ENCODE measurements at regions not wholly inside any gene's neighbourhood (a gene's known extent, or its start where the extent isn't known, plus 50 kb on each side); places are given as distances from the start of the nearest gene placed in this dataset.

- DNase-seq (ENCODE audit: low spot score) (no peak), ATAC-seq (no peak)
- Mint-ChIP-seq H3K27ac (no peak overlapping the region), H3K36me3 (ENCODE audit: low read depth) (no peaks in the 10 kb centered on the region), H3K4me1 (peaks cover 14% of the 10 kb centered on the region), H3K4me3 (no peak overlapping the region), H3K9me3 (no peaks in the 10 kb centered on the region), H3K27me3 (ENCODE audit: insufficient read depth, low read depth, poor library complexity) (peaks cover 3% of the 10 kb centered on the region)
- Histone ChIP-seq H3K27ac (ENCODE audit: low read depth) (no peak overlapping the region), H3K4me2 (no peak overlapping the region), H3K79me2 (replicated peaks; ENCODE audit: insufficient read depth) (no peaks in the 10 kb centered on the region), H2AFZ (no peak overlapping the region), H3K36me3 (ENCODE audit: insufficient read depth) (no peaks in the 10 kb centered on the region), H3K27me3 (ENCODE audit: insufficient read depth) (no peaks in the 10 kb centered on the region), H3K4me3 (no peak overlapping the region), H3F3A (replicated peaks; ENCODE audit: low read depth) (no peaks in the 10 kb centered on the region), H4K20me1 (replicated peaks; ENCODE audit: insufficient read depth) (no peaks in the 10 kb centered on the region), H3K9me2 (ENCODE audit: insufficient read depth) (0 out of 2 replicates have a peak, but pooled peaks cover 3% of the 10 kb centered on the region), H3K4me1 (ENCODE audit: insufficient read depth) (0 out of 2 replicates have a peak, but pooled peaks cover 3% of the 10 kb centered on the region)
- TF ChIP-seq CTCF (conservative IDR thresholded peaks at IDR 0.05; ENCODE audit: low read depth in 2 of 2) (no peak), EZH2 (IDR thresholded peaks at IDR 0.05; ENCODE audit: low read depth, unreplicated experiment) (no peak), EZH2phosphoT487 (IDR thresholded peaks at IDR 0.05; ENCODE audit: unreplicated experiment) (no peak), POLR2AphosphoS5 (IDR thresholded peaks at IDR 0.05; ENCODE audit: low read depth) (no peak), STAT1 (IDR thresholded peaks at IDR 0.05; ENCODE audit: unreplicated experiment) (no peak)
Measured at GRCh38 chr6:109305028-109305427, 77.2 kb downstream of the CD164 start.

DNA sequence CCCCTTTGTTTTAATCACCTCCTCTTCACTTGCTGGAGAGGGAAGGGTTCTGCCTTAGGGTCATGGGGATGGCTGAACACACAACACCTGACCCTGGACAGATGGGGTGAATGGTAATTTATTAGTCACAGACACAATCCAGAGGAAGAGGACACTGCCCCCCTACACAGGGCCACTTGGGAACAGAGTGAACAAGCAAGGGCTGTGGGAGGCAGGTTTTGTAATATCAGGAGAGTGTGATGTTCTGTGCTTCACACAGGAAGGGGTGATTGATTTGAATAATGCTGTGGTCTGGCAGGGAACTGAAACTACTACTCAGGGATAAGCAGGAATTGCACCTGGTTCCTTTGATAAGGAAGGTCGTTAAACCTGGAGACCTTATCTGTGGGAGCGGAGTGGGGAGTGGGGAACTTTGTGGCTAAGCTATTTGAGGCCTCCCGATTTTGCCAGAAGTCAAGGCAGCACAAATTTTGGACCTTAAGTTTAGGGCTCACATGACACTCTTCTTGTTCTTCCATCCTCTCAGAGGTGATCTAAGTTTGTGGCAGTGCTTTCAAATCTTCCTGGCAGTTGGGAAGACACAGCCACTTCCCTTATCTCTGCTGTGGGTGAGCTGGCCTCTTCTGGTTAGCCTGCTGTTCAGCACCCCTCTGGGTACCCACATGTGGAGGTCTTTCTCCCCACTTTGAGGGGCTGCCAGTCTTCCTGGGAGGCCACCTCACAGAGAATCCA is 77.8 kb downstream of the CD164 start:
- peaks cover 3% of the 10 kb centered on the region for H3K27me3 Mint-ChIP-seq (ENCODE audit: insufficient read depth, low read depth, poor library complexity)
- H3K4me3 Mint-ChIP-seq = no peak overlapping the region
- H3K27ac Mint-ChIP-seq = no peak overlapping the region
- no peaks in the 10 kb centered on the region for H3K79me2 ChIP-seq (replicated peaks; ENCODE audit: insufficient read depth)
- no peaks in the 10 kb centered on the region for H4K20me1 ChIP-seq (replicated peaks; ENCODE audit: insufficient read depth)
- ATAC-seq = peak; percentile 35; the same call in 2 of the 3 replicates
- peaks cover 14% of the 10 kb centered on the region for H3K4me1 Mint-ChIP-seq
- H3K36me3 Mint-ChIP-seq (ENCODE audit: low read depth) = no peaks in the 10 kb centered on the region
- no peak for DNase-seq (ENCODE audit: low spot score)
- 0 out of 2 replicates have a peak, but pooled peaks cover 3% of the 10 kb centered on the region for H3K4me1 ChIP-seq (ENCODE audit: insufficient read depth)
- no peaks in the 10 kb centered on the region for H3K36me3 ChIP-seq (ENCODE audit: insufficient read depth)
- no peak overlapping the region for H3K4me3 ChIP-seq
- H3K4me2 ChIP-seq = no peak overlapping the region
- no peaks in the 10 kb centered on the region for H3K27me3 ChIP-seq (ENCODE audit: insufficient read depth)
- no peak overlapping the region; the same call in 1 of the 2 replicates for H2AFZ ChIP-seq
- 0 out of 2 replicates have a peak, but pooled peaks cover 3% of the 10 kb centered on the region for H3K9me2 ChIP-seq (ENCODE audit: insufficient read depth)
- H3K27ac ChIP-seq (ENCODE audit: low read depth) = no peak overlapping the region
- H3K9me3 Mint-ChIP-seq = no peaks in the 10 kb centered on the region
- TF ChIP-seq ZNF331 (CRISPR knock-in tag; IDR thresholded peaks at IDR 0.05; ENCODE audit: low read depth) (no peak), POLR2AphosphoS5 (IDR thresholded peaks at IDR 0.05; ENCODE audit: low read depth) (no peak)
- TF ChIP-seq, protein P1, sequence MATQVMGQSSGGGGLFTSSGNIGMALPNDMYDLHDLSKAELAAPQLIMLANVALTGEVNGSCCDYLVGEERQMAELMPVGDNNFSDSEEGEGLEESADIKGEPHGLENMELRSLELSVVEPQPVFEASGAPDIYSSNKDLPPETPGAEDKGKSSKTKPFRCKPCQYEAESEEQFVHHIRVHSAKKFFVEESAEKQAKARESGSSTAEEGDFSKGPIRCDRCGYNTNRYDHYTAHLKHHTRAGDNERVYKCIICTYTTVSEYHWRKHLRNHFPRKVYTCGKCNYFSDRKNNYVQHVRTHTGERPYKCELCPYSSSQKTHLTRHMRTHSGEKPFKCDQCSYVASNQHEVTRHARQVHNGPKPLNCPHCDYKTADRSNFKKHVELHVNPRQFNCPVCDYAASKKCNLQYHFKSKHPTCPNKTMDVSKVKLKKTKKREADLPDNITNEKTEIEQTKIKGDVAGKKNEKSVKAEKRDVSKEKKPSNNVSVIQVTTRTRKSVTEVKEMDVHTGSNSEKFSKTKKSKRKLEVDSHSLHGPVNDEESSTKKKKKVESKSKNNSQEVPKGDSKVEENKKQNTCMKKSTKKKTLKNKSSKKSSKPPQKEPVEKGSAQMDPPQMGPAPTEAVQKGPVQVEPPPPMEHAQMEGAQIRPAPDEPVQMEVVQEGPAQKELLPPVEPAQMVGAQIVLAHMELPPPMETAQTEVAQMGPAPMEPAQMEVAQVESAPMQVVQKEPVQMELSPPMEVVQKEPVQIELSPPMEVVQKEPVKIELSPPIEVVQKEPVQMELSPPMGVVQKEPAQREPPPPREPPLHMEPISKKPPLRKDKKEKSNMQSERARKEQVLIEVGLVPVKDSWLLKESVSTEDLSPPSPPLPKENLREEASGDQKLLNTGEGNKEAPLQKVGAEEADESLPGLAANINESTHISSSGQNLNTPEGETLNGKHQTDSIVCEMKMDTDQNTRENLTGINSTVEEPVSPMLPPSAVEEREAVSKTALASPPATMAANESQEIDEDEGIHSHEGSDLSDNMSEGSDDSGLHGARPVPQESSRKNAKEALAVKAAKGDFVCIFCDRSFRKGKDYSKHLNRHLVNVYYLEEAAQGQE (IDR thresholded peaks at IDR 0.05; ENCODE audit: unreplicated experiment) = no peak
- no peaks in the 10 kb centered on the region for H3F3A ChIP-seq (replicated peaks; ENCODE audit: low read depth)
